ENCODE measurements at regions not wholly inside any gene's neighbourhood (a gene's known extent, or its start where the extent isn't known, plus 50 kb on each side); places are given as distances from the start of the nearest gene placed in this dataset.

- no peak for TF ChIP-seq CREB1 (CRISPR knock-in tag; IDR thresholded peaks at IDR 0.05; ENCODE audit: low read depth)
- no peak for TF ChIP-seq EZH2 (IDR thresholded peaks at IDR 0.05; ENCODE audit: low read depth, unreplicated experiment)
- no peak for TF ChIP-seq ZNF114 (CRISPR knock-in tag; IDR thresholded peaks at IDR 0.05)
- no peak for TF ChIP-seq JUNB (IDR thresholded peaks at IDR 0.05; ENCODE audit: unreplicated experiment)
- no peak for TF ChIP-seq POLR2AphosphoS5 (IDR thresholded peaks at IDR 0.05; ENCODE audit: low read depth)
- TF ChIP-seq EZH2phosphoT487 (IDR thresholded peaks at IDR 0.05; ENCODE audit: unreplicated experiment) = no peak
- TF ChIP-seq REST (IDR thresholded peaks at IDR 0.05; ENCODE audit: unreplicated experiment) = no peak
Measured at GRCh38 chr3:82259994-82260393, 498.5 kb upstream of the GBE1 start (continued).

GRCh38 chr3:82240322-82240721, 478.9 kb upstream of the GBE1 start:
- no peak overlapping the region for H3K27ac Mint-ChIP-seq

GRCh38 chr3:82236257-82236656, 474.8 kb upstream of the GBE1 start:
- Histone ChIP-seq H3K9me2 (ENCODE audit: insufficient read depth) (no peaks in the 10 kb centered on the region), H3K79me2 (replicated peaks; ENCODE audit: insufficient read depth) (no peaks in the 10 kb centered on the region), H4K20me1 (replicated peaks; ENCODE audit: insufficient read depth) (no peaks in the 10 kb centered on the region), H3K27me3 (ENCODE audit: insufficient read depth) (no peaks in the 10 kb centered on the region), H3K36me3 (ENCODE audit: insufficient read depth) (no peaks in the 10 kb centered on the region), H3F3A (replicated peaks; ENCODE audit: low read depth) (no peaks in the 10 kb centered on the region), H3K27ac (ENCODE audit: low read depth) (no peak overlapping the region), H3K4me3 (no peak overlapping the region), H3K4me1 (ENCODE audit: insufficient read depth) (no peaks in the 10 kb centered on the region), H3K4me2 (no peak overlapping the region), H2AFZ (no peak overlapping the region)
- ATAC-seq (no peak), DNase-seq (ENCODE audit: low spot score) (no peak)
- Mint-ChIP-seq H3K4me3 (no peak overlapping the region), H3K9me3 (no peaks in the 10 kb centered on the region), H3K36me3 (ENCODE audit: low read depth) (no peaks in the 10 kb centered on the region), H3K27ac (no peak overlapping the region), H3K4me1 (no peaks in the 10 kb centered on the region), H3K27me3 (ENCODE audit: insufficient read depth, low read depth, poor library complexity) (no peaks in the 10 kb centered on the region)
- TF ChIP-seq NANOG (IDR thresholded peaks at IDR 0.05; ENCODE audit: borderline replicate concordance) (no peak), ZNF462 (CRISPR knock-in tag; IDR thresholded peaks at IDR 0.05) (no peak), EZH2 (IDR thresholded peaks at IDR 0.05; ENCODE audit: low read depth, unreplicated experiment) (no peak), CTCF (conservative IDR thresholded peaks at IDR 0.05; ENCODE audit: low read depth in 2 of 2) (no peak)

More at GRCh38 chr3:82240322-82240721, 478.9 kb upstream of the GBE1 start:
- Histone ChIP-seq H3K4me2 (no peak overlapping the region), H3K4me1 (ENCODE audit: insufficient read depth) (no peaks in the 10 kb centered on the region), H3K36me3 (ENCODE audit: insufficient read depth) (no peaks in the 10 kb centered on the region), H3K27ac (ENCODE audit: low read depth) (no peak overlapping the region), H3K9me2 (ENCODE audit: insufficient read depth) (no peaks in the 10 kb centered on the region), H3K27me3 (ENCODE audit: insufficient read depth) (no peaks in the 10 kb centered on the region), H3K79me2 (replicated peaks; ENCODE audit: insufficient read depth) (no peaks in the 10 kb centered on the region), H3F3A (replicated peaks; ENCODE audit: low read depth) (no peaks in the 10 kb centered on the region), H2AFZ (0 out of 2 replicates have a peak overlapping the region, but pooled peaks have one; percentile 21), H3K4me3 (no peak overlapping the region), H4K20me1 (replicated peaks; ENCODE audit: insufficient read depth) (no peaks in the 10 kb centered on the region)
- H3K36me3 Mint-ChIP-seq (ENCODE audit: low read depth) = no peaks in the 10 kb centered on the region
- DNase-seq (ENCODE audit: low spot score) = no peak
- H3K27me3 Mint-ChIP-seq (ENCODE audit: insufficient read depth, low read depth, poor library complexity) = no peaks in the 10 kb centered on the region
- H3K4me1 Mint-ChIP-seq = no peaks in the 10 kb centered on the region
- ATAC-seq = no peak
- no peaks in the 10 kb centered on the region for H3K9me3 Mint-ChIP-seq
- no peak for TF ChIP-seq ZNF114 (CRISPR knock-in tag; IDR thresholded peaks at IDR 0.05)
- no peak overlapping the region for H3K4me3 Mint-ChIP-seq
